ENCODE measurements at regions not wholly inside any gene's neighbourhood (a gene's known extent, or its start where the extent isn't known, plus 50 kb on each side); places are given as distances from the start of the nearest gene placed in this dataset.

- Mint-ChIP-seq H3K4me1 (no peaks in the 10 kb centered on the region), H3K9me3 (no peaks in the 10 kb centered on the region), H3K4me3 (no peak overlapping the region), H3K27ac (no peak overlapping the region), H3K36me3 (ENCODE audit: low read depth) (no peaks in the 10 kb centered on the region), H3K27me3 (ENCODE audit: low read depth, poor library complexity) (no peaks in the 10 kb centered on the region)
- TF ChIP-seq, protein P1, sequence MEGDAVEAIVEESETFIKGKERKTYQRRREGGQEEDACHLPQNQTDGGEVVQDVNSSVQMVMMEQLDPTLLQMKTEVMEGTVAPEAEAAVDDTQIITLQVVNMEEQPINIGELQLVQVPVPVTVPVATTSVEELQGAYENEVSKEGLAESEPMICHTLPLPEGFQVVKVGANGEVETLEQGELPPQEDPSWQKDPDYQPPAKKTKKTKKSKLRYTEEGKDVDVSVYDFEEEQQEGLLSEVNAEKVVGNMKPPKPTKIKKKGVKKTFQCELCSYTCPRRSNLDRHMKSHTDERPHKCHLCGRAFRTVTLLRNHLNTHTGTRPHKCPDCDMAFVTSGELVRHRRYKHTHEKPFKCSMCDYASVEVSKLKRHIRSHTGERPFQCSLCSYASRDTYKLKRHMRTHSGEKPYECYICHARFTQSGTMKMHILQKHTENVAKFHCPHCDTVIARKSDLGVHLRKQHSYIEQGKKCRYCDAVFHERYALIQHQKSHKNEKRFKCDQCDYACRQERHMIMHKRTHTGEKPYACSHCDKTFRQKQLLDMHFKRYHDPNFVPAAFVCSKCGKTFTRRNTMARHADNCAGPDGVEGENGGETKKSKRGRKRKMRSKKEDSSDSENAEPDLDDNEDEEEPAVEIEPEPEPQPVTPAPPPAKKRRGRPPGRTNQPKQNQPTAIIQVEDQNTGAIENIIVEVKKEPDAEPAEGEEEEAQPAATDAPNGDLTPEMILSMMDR (IDR thresholded peaks at IDR 0.05): no peak
- no peak for DNase-seq
Measured at GRCh38 chr2:194363878-194364277, 1293.1 kb upstream of the SLC39A10 start.

GRCh38 chr2:194363295-194363694 lies 1293.7 kb upstream of the SLC39A10 start:
- Mint-ChIP-seq H3K27me3 (ENCODE audit: low read depth, poor library complexity) (no peaks in the 10 kb centered on the region), H3K36me3 (ENCODE audit: low read depth) (no peaks in the 10 kb centered on the region), H3K27ac (no peak overlapping the region), H3K9me3 (no peaks in the 10 kb centered on the region), H3K4me1 (no peaks in the 10 kb centered on the region), H3K4me3 (no peak overlapping the region)
- TF ChIP-seq, protein P1 (IDR thresholded peaks at IDR 0.05): no peak
- DNase-seq: no peak

GRCh38 chr2:194352505-194352904 lies 1304.5 kb upstream of the SLC39A10 start:
- Mint-ChIP-seq H3K9me3 (peaks cover 3% of the 10 kb centered on the region), H3K4me1 (no peaks in the 10 kb centered on the region), H3K27ac (no peak overlapping the region), H3K27me3 (ENCODE audit: low read depth, poor library complexity) (no peaks in the 10 kb centered on the region), H3K36me3 (ENCODE audit: low read depth) (no peaks in the 10 kb centered on the region), H3K4me3 (no peak overlapping the region)
- DNase-seq: no peak
- TF ChIP-seq, protein P1 (IDR thresholded peaks at IDR 0.05): no peak

DNA sequence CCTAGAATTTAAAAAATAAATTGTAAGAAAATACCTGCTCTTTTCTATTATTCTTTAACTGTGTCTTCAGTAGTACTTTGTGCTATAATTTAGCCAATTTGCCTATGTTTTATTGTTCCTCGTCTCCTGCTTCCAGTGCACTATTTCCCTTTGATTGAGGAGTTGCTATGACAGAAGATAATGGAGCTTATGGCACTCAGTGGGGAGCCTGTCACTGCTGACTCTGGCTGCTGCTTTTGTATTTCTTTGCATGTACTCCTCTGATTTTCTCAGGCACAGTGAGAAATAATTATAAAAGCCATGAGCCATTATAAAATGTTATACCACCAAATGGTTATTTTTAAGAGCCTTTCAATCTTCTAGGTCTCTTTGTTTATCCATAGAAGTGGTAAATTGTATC lies 1310.8 kb upstream of the SLC39A10 start:
- DNase-seq: no peak
- H3K9me3 Mint-ChIP-seq: no peaks in the 10 kb centered on the region
- H3K36me3 Mint-ChIP-seq (ENCODE audit: low read depth): no peaks in the 10 kb centered on the region
- TF ChIP-seq, protein P1 (IDR thresholded peaks at IDR 0.05): no peak
- no peaks in the 10 kb centered on the region for H3K27me3 Mint-ChIP-seq (ENCODE audit: low read depth, poor library complexity)
- H3K4me3 Mint-ChIP-seq: no peak overlapping the region
- no peak overlapping the region for H3K27ac Mint-ChIP-seq
- H3K4me1 Mint-ChIP-seq: no peaks in the 10 kb centered on the region

DNA sequence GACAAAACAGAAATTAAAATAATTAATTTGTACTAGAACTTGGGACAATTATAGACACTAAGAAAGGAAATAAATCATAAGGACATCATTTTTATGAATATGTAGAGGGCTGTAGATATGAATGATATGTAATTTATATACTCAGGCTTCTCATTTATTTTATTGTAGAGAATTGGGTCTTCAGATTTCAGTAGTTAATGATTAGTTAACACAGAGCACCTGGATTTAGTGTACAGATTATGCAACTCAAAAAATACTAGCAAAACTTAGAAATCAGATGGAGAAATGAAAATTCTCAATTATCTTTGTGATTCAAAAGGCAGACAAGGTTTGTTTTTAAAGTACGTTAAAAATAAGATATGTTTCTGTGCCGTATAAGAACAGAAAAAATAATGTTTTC lies 1311.7 kb upstream of the SLC39A10 start:
- Mint-ChIP-seq H3K27me3 (ENCODE audit: low read depth, poor library complexity) (no peaks in the 10 kb centered on the region), H3K27ac (no peak overlapping the region)

DNA sequence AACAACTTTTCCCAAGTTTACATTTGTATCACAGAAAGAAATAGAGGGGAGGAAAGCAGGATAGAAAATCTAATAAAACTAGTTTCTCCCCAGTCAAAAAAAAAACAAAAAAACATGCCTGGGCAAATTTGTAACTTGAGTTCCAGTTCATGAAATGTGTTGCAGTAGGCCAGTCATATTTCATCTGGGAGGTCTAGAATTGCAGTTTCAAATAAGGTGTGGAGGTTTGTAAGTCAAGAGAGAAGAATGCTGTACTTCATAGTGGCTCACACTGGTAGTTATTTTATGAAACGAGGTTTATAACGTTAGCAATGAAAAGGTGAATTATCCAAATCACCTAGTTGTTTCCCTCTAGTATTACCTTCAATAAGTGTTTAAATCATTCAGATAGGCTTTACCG lies 1313.9 kb upstream of the SLC39A10 start:
- Mint-ChIP-seq H3K36me3 (ENCODE audit: low read depth) (no peaks in the 10 kb centered on the region), H3K27ac (no peak overlapping the region), H3K9me3 (no peaks in the 10 kb centered on the region), H3K4me3 (no peak overlapping the region), H3K4me1 (no peaks in the 10 kb centered on the region), H3K27me3 (ENCODE audit: low read depth, poor library complexity) (no peaks in the 10 kb centered on the region)
- TF ChIP-seq, protein P1 (IDR thresholded peaks at IDR 0.05): no peak
- DNase-seq: no peak

More for the DNA sequence above, 1311.7 kb upstream of the SLC39A10 start:
- Mint-ChIP-seq H3K4me1 (no peaks in the 10 kb centered on the region), H3K9me3 (no peaks in the 10 kb centered on the region), H3K4me3 (no peak overlapping the region), H3K36me3 (ENCODE audit: low read depth) (no peaks in the 10 kb centered on the region)
- no peak for DNase-seq
- TF ChIP-seq, protein P1 (IDR thresholded peaks at IDR 0.05): no peak
